H1 (cell line): ENCODE measurements at regions not wholly inside any gene's neighbourhood (a gene's known extent, or its start where the extent isn't known, plus 50 kb on each side); places are given as distances from the start of the nearest gene placed in this dataset.

ENCODE experiments used
- CTCF ChIA-PET: fragments of 300-600 bp; sonication (Branson Sonifier 250); formaldehyde crosslinking; loops from one replicate; lab custom pipeline; 2021; ENCODE audit not compliant: partially characterized antibody; lab: Charles Lee
- POLR2A ChIA-PET: fragments of 300-600 bp; sonication (Branson Sonifier 250); formaldehyde crosslinking; loops from one replicate; lab custom pipeline; 2021; ENCODE audit warnings: inconsistent platforms; ENCODE audit not compliant: partially characterized antibody; lab: Charles Lee
- DNase-seq, 2 experiments: peaks; one replicate each; pipeline versions ENCODE4 v3.0.0 to v3.0.0-alpha.2; 2010 to 2022; ENCODE audit warnings: low spot score in 2 of 2, low read depth in 1 of 2, mixed read lengths in 1 of 2
- FAIRE-seq: peaks from 2 replicates; lab custom pipeline; 2011; peaks lifted over from hg19 to GRCh38; lab: Jason Lieb, UNC
- H2AFZ ChIP-seq: 2 replicates; pipeline ENCODE4 v1.8.1; 2012; ENCODE audit warnings: low read length, inconsistent platforms
- H2AK5ac ChIP-seq: 2 replicates; pipeline ENCODE4 v1.6.1; 2013; ENCODE audit warnings: low read depth, low read length
- H2BK120ac ChIP-seq: replicated peaks from 2 replicates; pipeline ENCODE3; 2013; ENCODE audit warnings: low read depth, low read length, inconsistent platforms
- H2BK12ac ChIP-seq: 2 replicates; pipeline ENCODE4 v1.6.1; 2013; ENCODE audit warnings: low read depth, low read length
- H2BK15ac ChIP-seq: 2 replicates; pipeline ENCODE4 v1.6.1; 2013; ENCODE audit warnings: low read length
- H2BK20ac ChIP-seq: 2 replicates; pipeline ENCODE4 v1.6.1; 2013; ENCODE audit warnings: low read length
- H2BK5ac ChIP-seq: 2 replicates; pipeline ENCODE4 v1.6.1; 2013; ENCODE audit warnings: low read depth, low read length
- H3K14ac ChIP-seq: 2 replicates; pipeline ENCODE4 v1.6.1; 2013; ENCODE audit warnings: inconsistent platforms; ENCODE audit not compliant: insufficient read length
- H3K18ac ChIP-seq: 2 replicates; pipeline ENCODE4 v1.6.1; 2013; ENCODE audit warnings: low read length; ENCODE audit errors: extremely low read depth
- H3K23ac ChIP-seq: 2 replicates; pipeline ENCODE4 v1.6.1; 2013; ENCODE audit warnings: inconsistent platforms; ENCODE audit not compliant: insufficient read length
- H3K23me2 ChIP-seq: 2 replicates; pipeline ENCODE4 v1.6.1; 2013; ENCODE audit warnings: low read depth, low read length
- H3K27ac ChIP-seq: 2 replicates; pipeline ENCODE4 v1.6.1; 2011; ENCODE audit warnings: low read depth, low read length, inconsistent platforms
- H3K27me3 ChIP-seq, 4 experiments: replicated peaks in 1 of 4; 1 replicate in 1 of 4; 2 replicates in 3 of 4; pipeline versions ENCODE4 v1.6.1 to v1.8.1; 2011 to 2013; ENCODE audit warnings: low read length in 3 of 4, mild to moderate bottlenecking in 3 of 4, inconsistent platforms in 2 of 4, mixed read lengths in 2 of 4, moderate library complexity in 1 of 4; ENCODE audit not compliant: control insufficient read depth in 3 of 4, insufficient read depth in 3 of 4; ENCODE audit errors: extremely low read depth in 1 of 4
- H3K36me3 ChIP-seq, 4 experiments: 2 replicates each; pipeline versions ENCODE4 v1.6.1 to v1.8.1; 2011 to 2013; ENCODE audit warnings: mild to moderate bottlenecking in 4 of 4, low read length in 3 of 4, moderate library complexity in 2 of 4, control low read depth in 1 of 4, inconsistent platforms in 1 of 4; ENCODE audit not compliant: insufficient read depth in 4 of 4, control insufficient read depth in 2 of 4
- H3K4ac ChIP-seq: replicated peaks from 2 replicates; pipeline ENCODE3; 2013; ENCODE audit warnings: low read length, low read depth, mixed read lengths, inconsistent platforms; ENCODE audit not compliant: insufficient read length
- H3K4me1 ChIP-seq, 4 experiments: replicated peaks in 1 of 4; 1 replicate in 1 of 4; 2 replicates in 3 of 4; pipeline versions ENCODE4 v1.6.1 to v1.8.1; 2011 to 2013; ENCODE audit warnings: low read length in 3 of 4, inconsistent platforms in 2 of 4, mixed read lengths in 1 of 4; ENCODE audit not compliant: insufficient read depth in 4 of 4, control insufficient read depth in 3 of 4
- H3K4me2 ChIP-seq, 2 experiments: 2 replicates each; pipeline versions ENCODE4 v1.6.1 to v1.8.1; 2011 to 2013; ENCODE audit warnings: low read depth in 2 of 2, low read length in 2 of 2, control low read depth in 1 of 2, inconsistent platforms in 1 of 2, mild to moderate bottlenecking in 1 of 2; ENCODE audit not compliant: insufficient read depth in 1 of 2
- H3K4me3 ChIP-seq, 4 experiments: fragments of 200-600, 300-600 bp in 1 of 4; sonication (generic), shearing (Covaris generic), sonication (Bioruptor Twin) in 1 of 4; 2 replicates each; pipeline versions ENCODE4 v1.5.1 to v1.8.1; 2011 to 2016; ENCODE audit warnings: low read length in 4 of 4, low read depth in 3 of 4, control low read depth in 2 of 4, inconsistent platforms in 2 of 4, mild to moderate bottlenecking in 2 of 4, mixed read lengths in 1 of 4, moderate library complexity in 1 of 4; ENCODE audit not compliant: insufficient read depth in 2 of 4; ENCODE audit errors: extremely low read depth in 1 of 4
- H3K56ac ChIP-seq: replicated peaks from 2 replicates; pipeline ENCODE3; 2013; ENCODE audit warnings: low read depth, mild to moderate bottlenecking, mixed read lengths, low read length, inconsistent platforms; ENCODE audit not compliant: insufficient read length
- H3K79me1 ChIP-seq: 2 replicates; pipeline ENCODE4 v1.6.1; 2013; ENCODE audit warnings: low read depth, low read length, control low read depth
- H3K79me2 ChIP-seq, 2 experiments: 2 replicates each; pipeline versions ENCODE4 v1.6.1 to v1.8.1; 2012 to 2013; ENCODE audit warnings: low read length in 2 of 2, mild to moderate bottlenecking in 2 of 2, inconsistent platforms in 1 of 2; ENCODE audit not compliant: insufficient read depth in 2 of 2, control insufficient read depth in 1 of 2
- H3K9ac ChIP-seq, 4 experiments: replicated peaks in 1 of 4; 1 replicate in 1 of 4; 2 replicates in 3 of 4; pipeline versions ENCODE4 v1.6.1 to v1.8.1; 2011 to 2013; ENCODE audit warnings: low read depth in 3 of 4, low read length in 3 of 4, control low read depth in 2 of 4, mild to moderate bottlenecking in 2 of 4, moderate library complexity in 2 of 4, inconsistent platforms in 1 of 4; ENCODE audit errors: extremely low read depth in 1 of 4
- H3K9me3 ChIP-seq, 2 experiments: 2 replicates each; pipeline versions ENCODE4 v1.6.1 to v1.8.1; 2012 to 2013; ENCODE audit warnings: mild to moderate bottlenecking in 2 of 2, moderate library complexity in 2 of 2, control low read depth in 1 of 2, inconsistent platforms in 1 of 2, low read depth in 1 of 2, low read length in 1 of 2, mixed read lengths in 1 of 2; ENCODE audit not compliant: insufficient read depth in 2 of 2
- H4K20me1 ChIP-seq, 2 experiments: replicated peaks in 1 of 2; 2 replicates each; pipeline versions ENCODE3 to v1.8.1; 2011 to 2013; ENCODE audit warnings: inconsistent platforms in 2 of 2, low read length in 2 of 2, mild to moderate bottlenecking in 1 of 2; ENCODE audit not compliant: insufficient read depth in 2 of 2, control insufficient read depth in 1 of 2
- H4K5ac ChIP-seq: 2 replicates; pipeline ENCODE4 v1.6.1; 2013; ENCODE audit warnings: low read length, low read depth, mixed read lengths, inconsistent platforms; ENCODE audit not compliant: insufficient read length
- H4K8ac ChIP-seq: 2 replicates; pipeline ENCODE4 v1.8.0; 2013; ENCODE audit warnings: mild to moderate bottlenecking, moderate library complexity, low read length, inconsistent platforms; ENCODE audit not compliant: insufficient read depth; ENCODE audit errors: extremely low read depth
- H4K91ac ChIP-seq: replicated peaks from 2 replicates; pipeline ENCODE3; 2013; ENCODE audit warnings: low read length, mixed read lengths, inconsistent platforms; ENCODE audit not compliant: insufficient read length
- BACH1 ChIP-seq: IDR thresholded peaks from 2 replicates; pipeline ENCODE4 v1.6.1; 2012; ENCODE audit warnings: low read length, improper control_type of control experiment
- BRCA1 ChIP-seq: IDR thresholded peaks from 2 replicates; pipeline ENCODE4 v1.6.1; 2012; ENCODE audit warnings: low read depth, low read length, improper control_type of control experiment
- CHD1 ChIP-seq: IDR thresholded peaks from 2 replicates; pipeline ENCODE4 v1.6.1; 2012; ENCODE audit warnings: low read depth, low read length, improper control_type of control experiment
- EP300 ChIP-seq, 2 experiments: IDR thresholded peaks; 1 replicate in 1 of 2; 2 replicates in 1 of 2; pipeline ENCODE4 v1.6.1; 2011 to 2012; ENCODE audit warnings: low read depth in 2 of 2, low read length in 2 of 2, mild to moderate bottlenecking in 2 of 2, borderline replicate concordance in 1 of 2, inconsistent platforms in 1 of 2, moderate library complexity in 1 of 2
- KDM1A ChIP-seq: fragments of 200-600, 300-600 bp; sonication (generic); IDR thresholded peaks from 2 replicates; pipeline ENCODE4 v1.7.1; 2016; ENCODE audit warnings: mild to moderate bottlenecking, low read length, borderline replicate concordance
- KDM5A ChIP-seq: fragments of 200-600 bp; IDR thresholded peaks from 2 replicates; pipeline ENCODE4 v1.7.1; 2012; ENCODE audit warnings: mild to moderate bottlenecking, low read length, inconsistent platforms, mixed read lengths
- SUZ12 ChIP-seq: fragments of 200-600 bp; sonication (generic); IDR thresholded peaks from 2 replicates; pipeline ENCODE4 v1.6.1; 2012; ENCODE audit warnings: mild to moderate bottlenecking, inconsistent platforms, low read length, moderate library complexity, mixed read lengths
- WGBS, 2 experiments: shearing (Covaris generic) in 1 of 2; methylation state at CpG; one replicate each; pipeline versions ENCODE4 v1.1.6 to v1.1.7; 2013 to 2015; ENCODE audit warnings: low lambda C conversion rate in 2 of 2, mixed read lengths in 2 of 2, inconsistent platforms in 1 of 2, low coverage in 1 of 2, missing lambda C conversion rate in 1 of 2; ENCODE audit not compliant: insufficient replicate concordance in 2 of 2, insufficient coverage in 1 of 2, insufficient read length in 1 of 2; ENCODE audit errors: extremely low coverage in 1 of 2, missing lambda C conversion rate in 1 of 2; 5-methylcytosine and 5-hydroxymethylcytosine counted together
- TF ChIP-seq, protein P1 (sequence below): IDR thresholded peaks from 2 replicates; pipeline ENCODE4 v1.6.1; 2011; ENCODE audit warnings: low read length, improper control_type of control experiment
- TF ChIP-seq, protein P2 (sequence below): IDR thresholded peaks from 2 replicates; pipeline ENCODE4 v1.6.1; 2011; ENCODE audit warnings: low read depth, mild to moderate bottlenecking, low read length; ENCODE audit not compliant: insufficient read depth

DNA sequence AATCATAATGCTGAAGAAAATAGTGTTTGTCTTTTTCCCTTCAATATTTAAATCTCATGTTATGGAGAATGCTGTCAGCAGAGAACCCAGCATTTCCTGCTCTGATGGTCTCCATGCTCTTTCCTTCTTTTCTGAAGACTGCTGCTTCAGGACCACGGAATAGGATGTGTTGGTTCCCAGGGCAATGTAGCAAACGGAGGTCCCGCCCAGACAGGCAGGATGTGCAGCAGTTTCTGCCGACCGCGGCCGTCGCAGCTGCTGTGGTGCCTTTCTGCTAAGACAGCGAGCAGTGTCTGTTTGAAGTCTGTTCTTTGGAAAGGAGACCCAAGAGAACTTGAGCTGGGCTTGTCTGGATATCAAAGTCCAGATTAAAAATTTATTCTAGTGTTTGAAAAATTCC lies 654.3 kb downstream of the CCDC171 start:
- no peak overlapping the region for H3K4ac ChIP-seq
- H2BK12ac ChIP-seq: no peak overlapping the region
- DNase-seq: no peak
- H3K79me1 ChIP-seq: no peaks in the 10 kb centered on the region
- H3K23ac ChIP-seq: no peak overlapping the region
- H3K56ac ChIP-seq: no peak overlapping the region
- no peaks in the 10 kb centered on the region for H3K36me3 ChIP-seq
- H2BK15ac ChIP-seq: no peak overlapping the region
- H3K4me1 ChIP-seq: 0 out of 7 replicates have a peak, but pooled peaks cover 0 to 2% (median 0%) of the 10 kb centered on the region in 4 experiments
- H2BK5ac ChIP-seq: no peak overlapping the region
- WGBS, 2 experiments: 83% methylated on average over 9 of the region's 9 CpGs; no CpG with 5 or more reads in 1 of the 2 experiments
- no peaks in the 10 kb centered on the region for H3K79me2 ChIP-seq
- POLR2A ChIA-PET: no interaction called here
- no peak overlapping the region for H3K14ac ChIP-seq
- no peaks in the 10 kb centered on the region for H3K23me2 ChIP-seq
- no peak for TF ChIP-seq CHD1
- TF ChIP-seq EP300 (IDR thresholded peaks at IDR 0.05; ENCODE audit: borderline replicate concordance in 1 of 2, low read depth in 2 of 2, low read length in 2 of 2): no peak
- no peak for TF ChIP-seq SUZ12
- TF ChIP-seq, protein P1, sequence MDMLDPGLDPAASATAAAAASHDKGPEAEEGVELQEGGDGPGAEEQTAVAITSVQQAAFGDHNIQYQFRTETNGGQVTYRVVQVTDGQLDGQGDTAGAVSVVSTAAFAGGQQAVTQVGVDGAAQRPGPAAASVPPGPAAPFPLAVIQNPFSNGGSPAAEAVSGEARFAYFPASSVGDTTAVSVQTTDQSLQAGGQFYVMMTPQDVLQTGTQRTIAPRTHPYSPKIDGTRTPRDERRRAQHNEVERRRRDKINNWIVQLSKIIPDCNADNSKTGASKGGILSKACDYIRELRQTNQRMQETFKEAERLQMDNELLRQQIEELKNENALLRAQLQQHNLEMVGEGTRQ: no peak
- no peak for TF ChIP-seq KDM1A
- TF ChIP-seq BRCA1: no peak
- no peak for TF ChIP-seq KDM5A
- TF ChIP-seq BACH1: no peak
- TF ChIP-seq, protein P2, sequence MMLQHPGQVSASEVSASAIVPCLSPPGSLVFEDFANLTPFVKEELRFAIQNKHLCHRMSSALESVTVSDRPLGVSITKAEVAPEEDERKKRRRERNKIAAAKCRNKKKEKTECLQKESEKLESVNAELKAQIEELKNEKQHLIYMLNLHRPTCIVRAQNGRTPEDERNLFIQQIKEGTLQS: no peak
- TF ChIP-seq, all 59 proteins: peak for 0
- Histone ChIP-seq H3K4me3 (no peak overlapping the region), H4K8ac (no peak overlapping the region), H3K27me3 (no peaks in the 10 kb centered on the region), H4K20me1 (no peaks in the 10 kb centered on the region), H4K91ac (no peak overlapping the region), H3K27ac (no peak overlapping the region), H3K4me2 (no peak overlapping the region), H2AK5ac (no peak overlapping the region), H4K5ac (no peak overlapping the region), H2BK20ac (no peak overlapping the region), H3K9me3 (no peaks in the 10 kb centered on the region), H3K18ac (no peak overlapping the region), H3K9ac (no peak overlapping the region), H2BK120ac (no peak overlapping the region), H2AFZ (no peak overlapping the region)
- CTCF ChIA-PET: no interaction called here
- no peak for FAIRE-seq
